Smooth muscle cell (in vitro differentiated cells): ENCODE measurements at regions not wholly inside any gene's neighbourhood (a gene's known extent, or its start where the extent isn't known, plus 50 kb on each side); places are given as distances from the start of the nearest gene placed in this dataset.

ENCODE experiments used
- DNase-seq: peaks from one replicate; lab custom pipeline; 2025; ENCODE audit not compliant: unreplicated experiment; lab: John Stamatoyannopoulos, UW
- H2AFZ ChIP-seq: fragments of 200-600 bp; sonication (generic); 2 replicates; pipeline ENCODE4 v1.6.0; 2016; ENCODE audit warnings: antibody characterized with exemption, low read depth, mild to moderate bottlenecking
- H3F3A ChIP-seq: fragments of 200-600 bp; sonication (generic); 2 replicates; pipeline ENCODE4 v1.6.0; 2017; ENCODE audit warnings: antibody characterized with exemption, low read depth
- H3K27ac ChIP-seq: fragments of 200-600 bp; sonication (generic); 2 replicates; pipeline ENCODE4 v1.5.1; 2016; ENCODE audit warnings: low read depth, mild to moderate bottlenecking
- H3K27me3 ChIP-seq: fragments of 200-600 bp; sonication (generic); 2 replicates; pipeline ENCODE4 v1.6.1; 2016; ENCODE audit warnings: low read depth, mild to moderate bottlenecking
- H3K36me3 ChIP-seq: fragments of 200-600 bp; sonication (generic); 2 replicates; pipeline ENCODE4 v1.5.1; 2016; ENCODE audit warnings: low read depth
- H3K4me1 ChIP-seq: fragments of 200-600 bp; sonication (generic); 2 replicates; pipeline ENCODE4 v1.5.1; 2016; ENCODE audit warnings: low read depth
- H3K4me2 ChIP-seq: fragments of 200-600 bp; sonication (generic); 2 replicates; pipeline ENCODE4 v1.6.0; 2016; ENCODE audit warnings: mild to moderate bottlenecking
- H3K4me3 ChIP-seq: fragments of 200-600 bp; sonication (generic); 2 replicates; pipeline ENCODE4 v1.5.1; 2016; ENCODE audit warnings: mild to moderate bottlenecking
- H3K79me2 ChIP-seq: fragments of 200-600 bp; sonication (generic); 2 replicates; pipeline ENCODE4 v1.6.0; 2016; ENCODE audit warnings: low read depth, mild to moderate bottlenecking
- H3K9ac ChIP-seq: fragments of 200-600 bp; sonication (generic); 2 replicates; pipeline ENCODE4 v1.6.0; 2016; ENCODE audit warnings: low read depth
- H3K9me3 ChIP-seq: fragments of 200-600 bp; sonication (generic); replicated peaks from 2 replicates; pipeline ENCODE4 v1.5.1; 2016; ENCODE audit warnings: low read depth
- H4K20me1 ChIP-seq: fragments of 200-600 bp; sonication (generic); 2 replicates; pipeline ENCODE4 v1.6.0; 2016; ENCODE audit warnings: low read depth
- CTCF ChIP-seq: fragments of 200-600 bp; sonication (generic); IDR thresholded peaks from 2 replicates; pipeline ENCODE4 v1.5.1; 2017; ENCODE audit warnings: borderline replicate concordance, mild to moderate bottlenecking, antibody characterized with exemption; ENCODE audit not compliant: insufficient read depth, poor library complexity, severe bottlenecking
- WGBS: methylation state at CpG from one replicate; pipeline ENCODE4 v1.1.7; 2016; ENCODE audit warnings: low lambda C conversion rate; 5-methylcytosine and 5-hydroxymethylcytosine counted together

- Histone ChIP-seq H3K9me3 (no peaks in the 10 kb centered on the region), H4K20me1 (no peaks in the 10 kb centered on the region), H3K4me1 (no peaks in the 10 kb centered on the region), H3F3A (no peaks in the 10 kb centered on the region), H3K4me3 (no peak overlapping the region), H3K27ac (no peak overlapping the region), H3K79me2 (no peaks in the 10 kb centered on the region), H3K4me2 (no peak overlapping the region), H2AFZ (no peak overlapping the region), H3K36me3 (no peaks in the 10 kb centered on the region), H3K27me3 (no peaks in the 10 kb centered on the region), H3K9ac (no peak overlapping the region)
- no peak for DNase-seq
- no peak for TF ChIP-seq CTCF
- WGBS = 97% methylated on average over 5 of the region's 5 CpGs
These were observed 249.7 kb downstream of the ACTR3 start for GRCh38 chr2:114139542-114139941.

GRCh38 chr2:114156366-114157056, 266.6 kb downstream of the ACTR3 start:
- Histone ChIP-seq H3K79me2 (no peaks in the 10 kb centered on the region), H3K4me3 (no peak overlapping the region), H3K9me3 (no peaks in the 10 kb centered on the region), H3K27me3 (no peaks in the 10 kb centered on the region), H2AFZ (no peak overlapping the region), H3K9ac (no peak overlapping the region), H4K20me1 (no peaks in the 10 kb centered on the region), H3F3A (no peaks in the 10 kb centered on the region), H3K4me1 (no peaks in the 10 kb centered on the region), H3K27ac (no peak overlapping the region), H3K36me3 (no peaks in the 10 kb centered on the region), H3K4me2 (no peak overlapping the region)
- TF ChIP-seq CTCF = no peak
- no peak for DNase-seq
- WGBS = 75% methylated on average over 6 of the region's 6 CpGs

- H3K4me2 ChIP-seq = no peak overlapping the region
- H3K79me2 ChIP-seq = no peaks in the 10 kb centered on the region
These were observed 267.1 kb downstream of the ACTR3 start for GRCh38 chr2:114157057-114157385.

More at GRCh38 chr2:114157057-114157385, 267.1 kb downstream of the ACTR3 start:
- H3F3A ChIP-seq = no peaks in the 10 kb centered on the region
- WGBS = 94% methylated on average over 3 of the region's 3 CpGs
- H3K9me3 ChIP-seq = no peaks in the 10 kb centered on the region
- no peak for TF ChIP-seq CTCF
- no peak overlapping the region for H3K4me3 ChIP-seq
- no peaks in the 10 kb centered on the region for H3K36me3 ChIP-seq
- no peaks in the 10 kb centered on the region for H3K4me1 ChIP-seq
- H2AFZ ChIP-seq = no peak overlapping the region
- H3K27me3 ChIP-seq = no peaks in the 10 kb centered on the region
- H4K20me1 ChIP-seq = no peaks in the 10 kb centered on the region
- no peak for DNase-seq
- H3K9ac ChIP-seq = no peak overlapping the region
- no peak overlapping the region for H3K27ac ChIP-seq
